ENCODE measurements at regions not wholly inside any gene's neighbourhood (a gene's known extent, or its start where the extent isn't known, plus 50 kb on each side); places are given as distances from the start of the nearest gene placed in this dataset.

- DNase-seq: no peak
Observed at GRCh38 chr12:66976526-66976925, 292.6 kb upstream of the CAND1 start.

DNA sequence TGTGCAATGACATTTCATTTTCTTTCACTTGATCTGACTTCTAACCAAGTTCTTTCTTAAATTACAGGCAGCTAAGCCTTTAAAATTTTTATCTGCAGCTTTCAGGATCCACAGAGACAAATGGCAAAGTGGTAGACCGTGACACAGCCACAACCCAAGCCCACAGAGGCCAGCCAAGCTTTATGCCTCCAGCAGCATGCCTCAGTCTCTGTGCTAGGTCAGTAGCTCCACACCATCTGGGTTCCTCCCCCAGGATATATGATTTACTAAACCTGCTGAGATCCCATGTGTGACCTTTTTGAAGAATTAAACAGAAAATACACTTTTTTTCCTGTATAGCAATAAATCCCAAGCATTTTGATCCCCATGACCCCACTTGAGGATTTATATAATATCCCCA lies 290.4 kb upstream of the CAND1 start:
- DNase-seq: no peak

DNA sequence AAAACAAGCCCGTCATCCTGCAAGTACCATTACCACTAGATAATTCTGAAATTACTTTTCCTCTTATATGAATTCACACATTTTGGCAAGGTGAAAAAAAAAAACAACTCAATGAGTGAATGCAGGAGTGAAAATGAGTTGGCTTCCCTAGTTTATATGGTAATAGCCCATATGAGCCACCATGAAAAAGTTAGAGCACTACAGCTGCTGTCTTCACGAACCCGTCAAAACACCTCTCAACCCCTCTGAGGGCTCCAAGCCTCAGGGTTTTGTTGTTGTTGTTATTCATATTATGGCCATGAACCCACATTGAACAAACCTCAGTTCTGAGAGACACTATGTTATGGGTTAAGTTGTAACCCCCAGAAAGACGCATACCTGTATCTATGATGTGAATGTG lies 289.9 kb upstream of the CAND1 start:
- DNase-seq: no peak

DNA sequence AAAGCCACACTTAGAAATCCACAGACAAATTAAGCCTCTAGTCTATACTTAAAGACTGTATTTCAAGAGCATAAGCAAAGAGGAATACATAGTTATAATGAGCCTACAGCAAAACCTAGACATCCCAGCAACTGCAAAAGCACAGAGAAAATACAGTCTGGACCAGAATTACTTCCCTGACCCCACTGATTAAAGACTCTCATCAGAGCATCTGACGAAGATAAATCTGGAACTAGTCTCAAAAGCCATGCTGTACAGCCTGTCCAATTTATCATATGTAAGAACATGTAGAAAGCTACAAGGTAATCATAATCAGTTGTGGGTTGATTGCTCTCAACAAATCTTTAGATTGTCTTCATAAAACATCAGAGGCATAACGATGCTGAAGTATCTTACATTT lies 285.1 kb upstream of the CAND1 start:
- DNase-seq: no peak

GRCh38 chr12:66984962-66985361 lies 284.2 kb upstream of the CAND1 start:
- DNase-seq: no peak

GRCh38 chr12:66999141-66999540 lies 270.0 kb upstream of the CAND1 start:
- DNase-seq: no peak

GRCh38 chr12:67001251-67001650 lies 267.9 kb upstream of the CAND1 start:
- no peak for DNase-seq

GRCh38 chr12:67002720-67003119 lies 266.4 kb upstream of the CAND1 start:
- DNase-seq: no peak

DNA sequence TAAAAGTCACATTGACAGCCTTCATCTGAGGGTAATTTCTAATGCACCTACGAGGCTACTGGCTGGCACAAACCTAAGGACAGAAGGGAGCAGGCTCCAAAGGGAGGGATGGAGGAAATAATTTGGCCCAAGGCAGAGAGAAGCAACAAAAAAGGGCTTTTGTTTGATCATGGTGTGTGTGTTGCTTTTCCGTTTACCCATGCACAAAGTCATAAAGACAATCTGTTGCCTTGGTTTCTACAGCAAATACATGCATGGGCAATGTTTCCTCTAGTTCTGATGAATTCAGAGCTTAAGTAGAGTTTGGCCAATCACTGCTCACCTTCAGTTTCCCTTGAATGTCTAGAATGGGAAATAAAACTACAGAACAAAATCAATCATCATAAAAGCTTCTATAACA lies 262.5 kb upstream of the CAND1 start:
- DNase-seq: no peak

DNA sequence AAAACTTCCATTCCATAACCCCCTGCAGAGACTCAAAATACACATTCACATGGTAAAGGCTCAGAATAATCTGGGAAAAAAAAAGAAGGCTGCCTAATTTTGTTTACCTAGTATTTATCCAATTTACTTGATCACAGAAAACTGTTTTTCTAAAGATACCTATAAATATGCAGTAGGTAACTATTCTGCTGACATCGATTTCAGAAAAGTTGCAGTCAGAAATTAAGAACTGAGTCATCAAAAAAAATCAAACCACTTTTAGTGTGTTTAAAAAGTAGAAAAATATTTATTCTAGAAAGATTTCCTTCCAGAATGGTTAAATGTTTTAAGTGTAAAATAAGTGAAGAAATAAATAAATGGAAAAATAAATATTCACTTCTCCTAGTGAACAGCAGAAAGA lies 254.5 kb upstream of the CAND1 start:
- no peak for DNase-seq

DNA sequence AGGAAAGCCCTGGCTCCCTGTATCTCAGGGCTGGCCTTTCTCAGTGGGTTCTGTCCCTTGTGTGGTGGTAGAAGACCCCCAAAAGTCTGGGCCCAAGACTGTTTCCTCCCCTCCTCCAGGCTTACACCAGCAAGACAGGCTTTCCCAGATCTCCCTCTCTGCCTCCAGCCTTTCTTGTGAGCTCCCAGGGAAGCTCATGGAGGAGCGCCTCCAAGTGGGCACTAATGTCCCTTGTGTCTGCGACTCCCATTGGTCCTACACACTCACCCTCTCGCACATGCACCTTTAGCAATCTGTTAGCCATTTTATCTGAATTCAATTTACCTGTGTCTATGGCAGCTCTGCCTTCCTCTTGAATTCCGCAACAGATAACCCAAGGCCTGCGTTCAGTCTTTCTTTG lies 251.1 kb upstream of the CAND1 start:
- no peak for DNase-seq

DNA sequence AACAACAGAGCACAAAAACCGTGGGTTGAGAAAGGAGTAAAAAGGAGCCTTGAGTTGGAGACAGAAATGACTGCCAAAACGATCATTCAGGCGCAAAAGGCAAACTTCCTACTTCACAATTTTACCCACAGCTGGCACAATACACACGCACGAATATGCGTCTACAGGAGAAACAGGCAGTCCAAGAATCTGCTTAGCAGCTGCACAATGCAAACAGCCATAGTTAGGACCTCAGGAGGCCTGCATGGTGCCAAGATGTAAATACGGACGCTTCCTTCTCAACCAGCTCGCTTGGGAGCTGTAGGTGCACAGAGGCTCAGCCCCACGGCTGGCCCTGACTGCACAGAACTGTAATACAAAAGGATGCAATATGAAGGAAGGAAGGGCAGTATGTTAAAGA lies 250.1 kb upstream of the CAND1 start:
- no peak for DNase-seq

DNA sequence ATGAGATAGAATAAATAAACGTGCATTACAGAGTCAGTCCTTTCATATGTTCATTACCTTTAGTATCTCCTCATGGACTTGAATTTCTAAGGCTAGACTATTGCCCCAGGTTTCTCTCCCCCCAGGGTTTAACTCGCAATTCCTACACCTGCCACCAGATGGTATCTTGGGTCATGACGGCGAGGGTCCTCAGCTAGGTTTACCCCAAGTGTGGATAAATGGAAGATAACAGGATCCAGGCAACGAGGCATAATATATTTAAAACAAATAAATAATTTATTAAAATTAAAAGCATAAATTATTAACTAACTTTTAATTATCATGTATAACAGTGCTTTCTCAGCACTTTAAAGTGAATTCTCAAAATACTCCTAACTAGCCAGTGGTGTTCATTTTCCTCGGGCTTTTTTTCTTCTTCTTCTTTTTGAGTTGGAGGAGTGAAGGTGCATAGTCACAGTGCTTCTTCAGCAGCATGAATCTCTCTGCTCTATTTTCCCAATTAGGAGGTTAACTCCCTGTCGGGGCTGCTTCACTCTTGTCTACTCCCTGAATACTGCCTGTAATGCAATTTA lies 243.5 kb upstream of the CAND1 start:
- DNase-seq: peak; percentile 7

GRCh38 chr12:67026487-67027246 lies 242.5 kb upstream of the CAND1 start:
- no peak for DNase-seq

- DNase-seq: no peak
Observed at GRCh38 chr12:67028529-67028928, 240.6 kb upstream of the CAND1 start.

DNA sequence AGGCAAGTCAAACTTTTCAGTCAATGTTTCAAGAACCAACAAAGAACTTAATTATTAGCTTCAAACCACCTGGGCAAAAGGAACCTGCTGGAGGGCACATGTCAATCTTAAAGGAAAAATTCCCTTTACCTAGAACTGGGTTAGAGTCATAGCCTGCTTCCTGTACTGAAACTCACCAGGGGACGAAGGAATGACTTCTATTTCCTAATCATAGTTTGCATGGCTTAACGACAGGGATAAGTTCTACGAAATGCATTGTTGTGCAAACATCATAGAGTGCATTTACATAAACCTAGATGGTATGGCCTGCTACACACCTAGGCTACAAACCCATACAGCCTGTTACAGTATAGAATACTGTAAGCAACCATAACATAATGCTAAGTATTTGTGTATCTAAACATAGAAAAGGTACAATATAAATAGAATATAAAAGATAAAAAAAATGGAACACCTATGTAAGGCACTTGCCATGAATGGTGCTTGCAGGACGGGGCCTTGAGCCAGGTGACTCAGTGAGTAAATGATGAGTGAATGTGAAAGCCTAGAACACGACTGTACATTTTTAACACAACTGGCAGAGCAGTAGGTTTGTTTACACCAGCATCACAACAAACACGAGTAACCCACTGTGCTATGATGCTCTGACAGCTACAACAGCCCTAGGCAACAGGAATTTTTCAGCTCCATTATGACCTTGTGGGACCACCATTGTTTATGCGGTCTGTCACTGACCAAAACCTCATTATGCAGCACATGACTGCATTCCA lies 234.9 kb upstream of the CAND1 start:
- DNase-seq: no peak

DNA sequence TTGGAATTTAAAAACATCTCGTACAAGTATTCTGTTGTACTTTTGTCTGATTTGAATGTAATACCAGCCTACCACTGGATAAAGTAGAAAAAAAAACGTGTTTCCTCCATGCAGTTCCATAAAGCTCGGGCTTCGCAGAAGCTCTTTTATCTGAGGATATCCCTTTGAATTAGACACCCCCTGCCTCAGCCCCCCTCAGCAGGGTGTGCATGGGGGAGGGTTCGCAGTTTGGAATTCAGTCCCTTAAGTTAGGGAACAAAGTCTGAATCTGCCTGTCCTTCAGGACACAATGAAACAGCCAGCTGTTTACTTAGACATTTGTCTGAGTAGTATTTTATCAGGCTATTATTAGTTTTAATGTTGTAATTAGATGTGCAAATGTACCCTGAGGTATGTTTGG lies 234.0 kb upstream of the CAND1 start:
- no peak for DNase-seq

GRCh38 chr12:67038486-67038885 lies 230.7 kb upstream of the CAND1 start:
- no peak for DNase-seq

DNA sequence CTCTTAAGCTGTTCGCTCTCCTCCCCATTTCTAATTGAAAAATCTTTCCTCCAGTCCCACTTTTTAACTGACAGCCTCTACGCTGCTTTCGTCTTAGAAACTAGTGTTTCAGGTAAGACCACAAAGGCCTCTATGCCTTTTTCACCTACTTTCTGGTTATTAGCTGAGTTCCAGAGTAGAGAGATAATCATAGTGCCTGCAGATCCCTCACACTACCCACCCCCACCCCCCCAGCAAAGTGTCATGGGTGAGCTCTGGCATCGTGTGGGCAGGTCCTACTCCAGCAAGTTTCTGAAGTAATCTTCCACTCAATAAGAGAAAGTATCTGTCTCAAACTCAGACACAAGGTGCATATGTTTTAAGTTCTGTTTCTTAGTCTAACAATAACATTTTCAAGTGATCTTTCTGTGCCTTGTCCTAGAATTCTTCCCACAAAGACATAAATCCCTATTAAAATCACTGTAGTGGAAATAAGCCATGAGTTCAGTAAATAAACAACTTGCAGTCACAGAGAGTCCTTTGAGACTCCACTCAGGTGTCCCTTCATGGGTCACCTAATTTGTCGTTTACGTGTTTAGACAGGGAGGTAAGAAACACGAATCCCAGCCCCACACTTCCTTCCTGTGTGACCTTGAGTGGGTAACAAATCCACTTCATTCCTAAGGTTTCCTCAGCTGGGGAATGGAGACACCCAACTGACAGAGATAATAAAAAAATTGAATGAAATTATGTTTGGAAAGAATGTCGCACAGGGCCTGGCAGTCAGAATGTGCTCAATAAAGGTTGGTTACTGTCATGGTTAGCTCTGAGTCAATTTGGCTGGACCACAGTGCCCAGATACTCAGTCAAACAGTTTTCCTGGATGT lies 228.9 kb upstream of the CAND1 start:
- DNase-seq: no peak

GRCh38 chr12:67040861-67041137 lies 228.4 kb upstream of the CAND1 start:
- DNase-seq: no peak

DNA sequence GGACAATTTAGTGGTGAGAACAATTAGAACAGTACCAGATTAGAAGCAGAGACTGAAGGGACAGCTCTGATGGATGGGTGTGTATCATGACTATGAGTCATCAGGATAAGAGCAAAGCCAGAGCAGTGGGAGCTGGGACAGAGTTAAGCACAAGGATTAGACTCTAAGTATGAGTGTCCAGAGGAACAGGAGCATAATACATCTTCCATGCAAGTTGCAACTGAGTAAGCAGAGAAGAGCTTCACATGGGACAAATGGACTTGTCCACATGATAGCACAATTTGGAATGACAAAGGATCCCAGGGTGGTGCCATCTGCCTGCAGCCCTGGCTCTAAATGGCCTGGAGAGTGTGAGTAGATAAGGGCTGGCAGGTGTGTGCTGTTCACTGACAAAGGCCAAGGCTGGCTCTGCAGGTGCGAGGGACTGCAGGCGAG lies 226.4 kb upstream of the CAND1 start:
- no peak for DNase-seq

GRCh38 chr12:67043771-67044170 lies 225.4 kb upstream of the CAND1 start:
- no peak for DNase-seq

DNA sequence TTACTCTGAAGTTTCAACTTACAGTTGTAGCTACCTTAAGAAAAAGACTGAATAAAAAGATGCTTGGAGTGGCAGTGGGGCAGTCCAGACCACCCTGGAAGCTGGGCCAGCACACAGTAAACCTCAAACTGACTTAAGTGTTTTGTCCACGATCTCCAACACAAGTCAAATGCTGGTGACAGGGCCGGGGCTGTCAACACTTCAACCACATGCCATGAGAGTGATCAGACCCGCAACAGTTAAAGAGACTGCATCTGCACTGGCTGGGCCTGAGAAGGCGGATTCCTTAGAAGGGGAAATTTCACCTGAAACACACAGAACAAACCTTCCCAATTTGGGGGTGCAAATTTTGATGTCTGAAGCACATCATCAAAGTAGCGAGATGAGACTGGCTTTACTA lies 223.5 kb upstream of the CAND1 start:
- DNase-seq: no peak

GRCh38 chr12:67046062-67046461 lies 223.1 kb upstream of the CAND1 start:
- DNase-seq: no peak

Measured in NCI-H1694 (cell line).